ENCODE measurements at regions not wholly inside any gene's neighbourhood (a gene's known extent, or its start where the extent isn't known, plus 50 kb on each side); places are given as distances from the start of the nearest gene placed in this dataset.

- no peaks in the 10 kb centered on the region for H3K79me2 ChIP-seq (ENCODE audit: control insufficient read depth, insufficient read depth, low read length)
- no peak overlapping the region for H3K9ac ChIP-seq (replicated peaks; ENCODE audit: extremely low read depth, insufficient read depth, low read length)
- peaks cover 4% of the 10 kb centered on the region for H3K9me3 ChIP-seq (replicated peaks; ENCODE audit: control insufficient read depth, insufficient read depth, low read length)
- no peak overlapping the region for H3K27ac ChIP-seq (ENCODE audit: insufficient read depth, low read depth, low read length)
- intact Hi-C loops (cut with micrococcal nuclease) (no loop called here), dilution Hi-C loops (cut with MboI; ENCODE audit: extremely low pct_ligation_motif_present, low sequenced_read_pairs) (no loop called here)
- no peaks in the 10 kb centered on the region for H3K9me1 ChIP-seq (replicated peaks; ENCODE audit: control insufficient read depth, extremely low read depth, insufficient read depth, low read length)
- FAIRE-seq = no peak
- H2AFZ ChIP-seq (ENCODE audit: low read depth, low read length) = no peak overlapping the region
- H4K20me1 ChIP-seq (replicated peaks; ENCODE audit: control insufficient read depth, extremely low read depth, insufficient read depth, low read length) = no peaks in the 10 kb centered on the region
- ChIA-PET POLR2A (no interaction called here), CTCF (interaction anchor here (0.6 kb wide), 1 partner anchor 1029 kb away, joined by 3 read pairs; no protein-coding TSS in a partner anchor)
- H3K36me3 ChIP-seq (ENCODE audit: control insufficient read depth in 2 of 2, extremely low read depth in 1 of 2, insufficient read depth in 2 of 2, low read length in 2 of 2) = no peaks in the 10 kb centered on the region
- no TSS peak for BruUV-seq (replicated peaks)
- no peak for TF ChIP-seq POLR2A (IDR thresholded peaks at IDR 0.05; ENCODE audit: low read depth, low read length)
- TF ChIP-seq FOS (IDR thresholded peaks at IDR 0.05; ENCODE audit: borderline replicate concordance, insufficient read depth, low read length) = no peak
- no peak for TF ChIP-seq GATA2 (IDR thresholded peaks at IDR 0.05; ENCODE audit: insufficient read depth, insufficient read length, low read depth, low read length)
- TF ChIP-seq CTCF (IDR thresholded peaks at IDR 0.05; ENCODE audit: extremely low read depth in 1 of 2, insufficient read depth in 1 of 2, low read depth in 1 of 2, low read length in 2 of 2) = no peak
- no peak for TF ChIP-seq POLR2AphosphoS5 (IDR thresholded peaks at IDR 0.05; ENCODE audit: insufficient read depth, low read depth, low read length)
- no peak for TF ChIP-seq EZH2 (IDR thresholded peaks at IDR 0.05; ENCODE audit: borderline replicate concordance, low read depth, low read length, severe bottlenecking)
- TF ChIP-seq MYC (IDR thresholded peaks at IDR 0.05; ENCODE audit: low read depth, low read length) = no peak
- no peak for TF ChIP-seq JUN (IDR thresholded peaks at IDR 0.05; ENCODE audit: borderline replicate concordance, insufficient read depth, insufficient read length, low read depth)
- TF ChIP-seq MAX (IDR thresholded peaks at IDR 0.05; ENCODE audit: insufficient read depth, insufficient read length) = no peak
- no peaks in the 10 kb centered on the region for H3K27me3 ChIP-seq (ENCODE audit: control insufficient read depth in 2 of 2, insufficient read depth in 2 of 2, low read length in 2 of 2)
- H3K4me3 ChIP-seq (replicated peaks in 1 of 3; ENCODE audit: insufficient read depth in 1 of 3, low read depth in 1 of 3, low read length in 3 of 3) = no peak overlapping the region
- DNase-seq (ENCODE audit: low read depth, low spot score) = no peak
- H3K4me1 ChIP-seq (ENCODE audit: control insufficient read depth, extremely low read depth, insufficient read depth, low read length) = no peaks in the 10 kb centered on the region
- H3K4me2 ChIP-seq (ENCODE audit: insufficient read depth, low read length) = no peak overlapping the region
Measured at GRCh38 chr14:106821119-106821518, 1294.7 kb downstream of the TMEM121 start.

All from endothelial cell of umbilical vein (primary cell).